ENCODE measurements at regions not wholly inside any gene's neighbourhood (a gene's known extent, or its start where the extent isn't known, plus 50 kb on each side); places are given as distances from the start of the nearest gene placed in this dataset.
A peak's percentile ranks its signal among the peaks of the same experiment; 100 is the strongest.

- Mint-ChIP-seq H3K4me3 (no peak overlapping the region), H3K27ac (peak overlapping the region in 2 of 3 experiments; percentile 70 to 72), H3K4me1 (peaks cover 23% of the 10 kb centered on the region), H3K36me3 (ENCODE audit: low read depth) (no peaks in the 10 kb centered on the region), H3K9me3 (peaks cover 8% of the 10 kb centered on the region), H3K27me3 (ENCODE audit: low read depth) (peaks cover 25% of the 10 kb centered on the region)
- TF ChIP-seq CTCF (IDR thresholded peaks at IDR 0.05; ENCODE audit: unreplicated experiment in 3 of 3) = no peak
These were observed 276.2 kb downstream of the WDR11 start for GRCh38 chr10:121127151-121127906.

DNA sequence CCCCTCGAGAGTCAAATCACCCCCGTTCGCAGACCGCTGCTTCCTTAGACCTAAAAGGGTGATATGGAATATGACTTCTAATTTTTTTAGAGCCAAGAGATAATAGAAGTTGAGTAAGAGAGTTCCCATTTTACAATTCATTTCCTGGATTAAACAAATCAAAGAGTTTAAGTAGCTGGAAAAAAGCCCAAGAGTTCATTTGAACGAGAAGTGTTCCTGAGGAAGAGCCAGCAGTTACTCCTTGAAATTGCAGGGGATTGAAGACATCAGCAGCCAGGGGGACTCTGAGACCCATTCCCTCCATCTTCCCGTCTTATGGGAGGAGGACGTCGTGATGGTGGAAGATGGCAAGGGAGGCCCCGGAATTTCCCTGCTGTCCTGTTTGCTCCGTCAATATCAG lies 277.0 kb downstream of the WDR11 start:
- H3K4me1 Mint-ChIP-seq = peaks cover 23% of the 10 kb centered on the region
- no peak for TF ChIP-seq CTCF (IDR thresholded peaks at IDR 0.05; ENCODE audit: unreplicated experiment in 3 of 3)
- peaks cover 25% of the 10 kb centered on the region for H3K27me3 Mint-ChIP-seq (ENCODE audit: low read depth)

DNA sequence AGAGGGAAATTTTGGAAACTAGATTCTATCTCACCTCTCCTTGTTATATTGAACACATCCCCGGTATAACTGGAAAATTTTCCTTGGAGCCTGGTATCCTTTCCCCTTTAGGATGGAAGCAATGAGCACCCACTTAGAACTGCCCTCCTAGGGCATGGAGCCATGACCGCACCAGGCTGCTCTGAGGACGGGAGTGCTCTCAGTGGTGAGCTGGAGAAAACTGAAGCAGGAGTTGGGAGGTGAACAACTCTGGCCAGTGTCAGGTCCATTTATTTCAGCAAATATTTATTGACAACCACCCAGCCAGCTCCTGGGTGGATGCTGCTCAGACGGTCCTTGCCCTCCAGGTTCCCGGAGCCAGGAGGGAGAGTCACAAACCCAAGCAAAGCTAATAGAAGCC lies 278.1 kb downstream of the WDR11 start:
- TF ChIP-seq CTCF (IDR thresholded peaks at IDR 0.05; ENCODE audit: unreplicated experiment in 3 of 3) = no peak

More for the DNA sequence above, 277.0 kb downstream of the WDR11 start:
- H3K36me3 Mint-ChIP-seq (ENCODE audit: low read depth) = no peaks in the 10 kb centered on the region
- peak overlapping the region; percentile 50 to 72 (median 70) for H3K27ac Mint-ChIP-seq
- H3K4me3 Mint-ChIP-seq = peak overlapping the region in 1 of 3 experiments; percentile 2
- peaks cover 1% of the 10 kb centered on the region for H3K9me3 Mint-ChIP-seq

DNA sequence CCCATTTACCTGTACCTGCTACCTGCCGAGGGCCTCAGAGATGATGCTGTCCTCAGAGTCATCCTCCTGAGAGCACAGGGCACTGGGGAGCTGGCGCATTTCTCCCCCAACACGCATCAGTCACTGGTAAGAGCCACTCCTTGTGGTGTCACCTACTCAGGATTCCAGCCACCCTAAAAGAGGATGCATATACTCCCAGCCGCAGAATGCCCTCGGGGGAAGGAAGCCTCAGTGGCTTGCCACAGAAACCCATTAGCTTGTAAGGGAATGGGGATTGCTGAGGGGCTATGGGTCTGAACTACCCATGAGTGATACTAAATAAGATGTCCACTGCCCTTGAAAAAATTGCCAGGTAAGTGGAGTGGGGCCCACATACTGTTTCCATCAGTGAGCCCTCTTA lies 279.2 kb downstream of the WDR11 start:
- Mint-ChIP-seq H3K4me3 (no peak overlapping the region), H3K36me3 (ENCODE audit: low read depth) (no peaks in the 10 kb centered on the region), H3K27ac (no peak overlapping the region), H3K4me1 (peaks cover 28% of the 10 kb centered on the region), H3K9me3 (no peaks in the 10 kb centered on the region), H3K27me3 (ENCODE audit: low read depth) (peaks cover 25% of the 10 kb centered on the region)
- no peak for TF ChIP-seq CTCF (IDR thresholded peaks at IDR 0.05; ENCODE audit: unreplicated experiment in 3 of 3)

More for the DNA sequence above, 278.1 kb downstream of the WDR11 start:
- Mint-ChIP-seq H3K4me1 (peaks cover 23% of the 10 kb centered on the region), H3K27ac (peak overlapping the region in 2 of 3 experiments; percentile 27 to 70), H3K4me3 (no peak overlapping the region), H3K9me3 (no peaks in the 10 kb centered on the region), H3K27me3 (ENCODE audit: low read depth) (peaks cover 25% of the 10 kb centered on the region), H3K36me3 (ENCODE audit: low read depth) (no peaks in the 10 kb centered on the region)

DNA sequence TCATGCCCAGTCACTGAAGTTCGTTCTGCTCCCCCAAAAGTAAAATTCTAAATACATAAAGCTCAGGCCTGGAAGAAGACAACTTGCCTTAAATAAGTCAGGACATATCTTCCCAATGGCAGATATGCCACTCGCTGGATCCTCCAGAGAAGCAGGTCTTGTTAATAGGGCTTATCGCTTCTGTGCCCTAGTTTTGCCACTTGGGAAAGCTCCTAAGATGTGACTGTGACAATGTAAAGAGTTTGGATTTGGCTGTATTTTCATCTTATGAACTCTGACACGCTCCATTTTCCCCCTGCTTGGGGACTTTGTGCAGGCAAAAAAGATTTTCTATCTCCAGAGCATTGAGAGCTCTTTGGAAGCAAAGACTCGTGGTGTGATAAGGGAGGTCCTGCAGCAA lies 279.9 kb downstream of the WDR11 start:
- H3K36me3 Mint-ChIP-seq (ENCODE audit: low read depth) = no peaks in the 10 kb centered on the region
- peak overlapping the region in 1 of 3 experiments; percentile 26 for H3K27ac Mint-ChIP-seq
- H3K4me3 Mint-ChIP-seq = no peak overlapping the region
- peaks cover 28% of the 10 kb centered on the region for H3K4me1 Mint-ChIP-seq
- H3K9me3 Mint-ChIP-seq = no peaks in the 10 kb centered on the region
- no peak for TF ChIP-seq CTCF (IDR thresholded peaks at IDR 0.05; ENCODE audit: unreplicated experiment in 3 of 3)
- H3K27me3 Mint-ChIP-seq (ENCODE audit: low read depth) = peaks cover 25% of the 10 kb centered on the region

Measured in nephron (organoid).